LNCAP (cell line): ENCODE measurements at regions not wholly inside any gene's neighbourhood (a gene's known extent, or its start where the extent isn't known, plus 50 kb on each side); places are given as distances from the start of the nearest gene placed in this dataset.

Source experiments
- TF ChIP-seq, protein P1 (sequence below): fragments of 450-650 bp; IDR thresholded peaks from 2 replicates; pipeline ENCODE4 v1.5.1; 2017; ENCODE audit warnings: mild to moderate bottlenecking

DNA sequence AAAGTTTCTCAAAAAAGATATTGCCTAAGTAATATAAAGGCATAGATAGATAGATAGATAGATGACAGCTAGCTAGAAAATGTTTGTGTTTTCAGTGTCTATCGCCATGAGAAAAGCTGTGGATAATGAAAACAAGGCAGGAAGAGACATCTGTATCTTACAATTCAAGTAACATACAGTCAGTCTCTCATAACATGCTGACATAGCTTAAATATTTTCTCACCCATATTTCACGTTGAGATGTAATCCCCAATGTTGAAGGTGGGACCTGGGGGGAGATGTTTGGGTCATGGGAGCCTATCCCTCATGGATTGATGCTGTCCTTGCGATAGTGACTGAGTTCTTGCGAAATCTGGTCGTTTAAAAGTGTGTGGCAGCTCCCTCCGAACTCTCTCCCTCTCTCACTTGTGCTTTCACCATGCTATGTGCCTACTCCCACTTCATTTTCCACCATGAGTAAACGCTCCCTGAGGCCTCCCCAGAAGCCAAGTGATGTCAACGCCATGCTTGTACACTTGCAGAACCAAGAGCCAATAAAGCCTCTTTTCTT, 856.8 kb upstream of the ADAMTS5 start:
- TF ChIP-seq, protein P1, sequence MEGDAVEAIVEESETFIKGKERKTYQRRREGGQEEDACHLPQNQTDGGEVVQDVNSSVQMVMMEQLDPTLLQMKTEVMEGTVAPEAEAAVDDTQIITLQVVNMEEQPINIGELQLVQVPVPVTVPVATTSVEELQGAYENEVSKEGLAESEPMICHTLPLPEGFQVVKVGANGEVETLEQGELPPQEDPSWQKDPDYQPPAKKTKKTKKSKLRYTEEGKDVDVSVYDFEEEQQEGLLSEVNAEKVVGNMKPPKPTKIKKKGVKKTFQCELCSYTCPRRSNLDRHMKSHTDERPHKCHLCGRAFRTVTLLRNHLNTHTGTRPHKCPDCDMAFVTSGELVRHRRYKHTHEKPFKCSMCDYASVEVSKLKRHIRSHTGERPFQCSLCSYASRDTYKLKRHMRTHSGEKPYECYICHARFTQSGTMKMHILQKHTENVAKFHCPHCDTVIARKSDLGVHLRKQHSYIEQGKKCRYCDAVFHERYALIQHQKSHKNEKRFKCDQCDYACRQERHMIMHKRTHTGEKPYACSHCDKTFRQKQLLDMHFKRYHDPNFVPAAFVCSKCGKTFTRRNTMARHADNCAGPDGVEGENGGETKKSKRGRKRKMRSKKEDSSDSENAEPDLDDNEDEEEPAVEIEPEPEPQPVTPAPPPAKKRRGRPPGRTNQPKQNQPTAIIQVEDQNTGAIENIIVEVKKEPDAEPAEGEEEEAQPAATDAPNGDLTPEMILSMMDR, result no peak

DNA sequence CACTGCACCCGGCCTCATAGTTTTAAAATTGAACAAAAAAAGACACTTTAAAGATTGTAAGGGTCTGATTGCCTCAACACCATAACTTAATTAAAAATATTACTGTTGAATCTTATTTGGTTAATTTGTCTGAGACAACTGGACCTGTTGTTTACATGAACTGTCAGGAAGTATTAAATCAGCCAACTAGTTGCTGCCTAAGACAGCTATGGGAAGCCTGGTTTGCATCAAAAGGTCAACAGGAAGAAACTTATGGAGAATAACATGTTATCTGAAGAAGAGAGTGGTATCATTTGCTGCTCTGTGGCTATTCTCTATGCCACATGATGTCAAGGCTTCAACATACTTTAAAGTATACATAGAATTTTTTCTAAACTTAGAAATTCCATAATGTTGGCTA, 853.5 kb upstream of the ADAMTS5 start:
- TF ChIP-seq, protein P1, result no peak

DNA sequence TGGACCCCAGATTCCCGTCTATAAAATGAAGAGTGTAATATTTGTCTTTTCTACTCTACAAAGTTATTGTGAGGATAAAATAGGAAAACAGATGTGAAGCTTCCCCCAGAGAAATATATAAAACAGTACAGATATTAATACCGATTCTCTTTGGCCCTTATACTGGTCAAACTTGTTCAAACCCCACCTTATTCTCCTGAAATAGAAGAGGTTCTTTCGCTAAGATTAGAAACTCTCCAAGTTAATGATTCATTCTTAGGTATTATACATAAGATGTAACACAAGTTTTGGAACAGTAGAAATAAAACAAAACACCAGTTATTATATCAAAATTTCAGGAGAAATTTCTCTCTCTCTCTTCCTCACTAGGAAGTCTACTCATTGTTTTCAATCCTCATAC, 852.4 kb upstream of the ADAMTS5 start:
- TF ChIP-seq, protein P1, result no peak

DNA sequence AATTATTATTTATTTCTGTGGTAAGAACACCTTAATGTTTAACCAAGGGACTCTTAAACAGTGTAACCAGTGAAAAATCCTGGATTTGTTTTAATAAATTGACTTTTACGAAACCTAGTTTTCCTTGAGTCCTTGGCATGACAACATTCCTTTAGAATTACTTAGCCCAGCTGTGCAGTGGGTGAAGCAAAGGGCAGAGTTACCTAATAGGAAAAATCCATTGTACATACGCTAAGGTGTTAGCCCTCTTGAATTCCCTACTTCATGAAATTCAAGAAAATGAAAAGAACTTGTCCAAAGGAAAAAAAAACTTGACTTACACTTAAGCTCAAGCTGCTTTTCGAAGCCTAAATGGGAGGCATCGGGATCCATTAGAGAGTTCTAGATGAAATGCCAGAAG, 852.0 kb upstream of the ADAMTS5 start:
- TF ChIP-seq, protein P1, result no peak

DNA sequence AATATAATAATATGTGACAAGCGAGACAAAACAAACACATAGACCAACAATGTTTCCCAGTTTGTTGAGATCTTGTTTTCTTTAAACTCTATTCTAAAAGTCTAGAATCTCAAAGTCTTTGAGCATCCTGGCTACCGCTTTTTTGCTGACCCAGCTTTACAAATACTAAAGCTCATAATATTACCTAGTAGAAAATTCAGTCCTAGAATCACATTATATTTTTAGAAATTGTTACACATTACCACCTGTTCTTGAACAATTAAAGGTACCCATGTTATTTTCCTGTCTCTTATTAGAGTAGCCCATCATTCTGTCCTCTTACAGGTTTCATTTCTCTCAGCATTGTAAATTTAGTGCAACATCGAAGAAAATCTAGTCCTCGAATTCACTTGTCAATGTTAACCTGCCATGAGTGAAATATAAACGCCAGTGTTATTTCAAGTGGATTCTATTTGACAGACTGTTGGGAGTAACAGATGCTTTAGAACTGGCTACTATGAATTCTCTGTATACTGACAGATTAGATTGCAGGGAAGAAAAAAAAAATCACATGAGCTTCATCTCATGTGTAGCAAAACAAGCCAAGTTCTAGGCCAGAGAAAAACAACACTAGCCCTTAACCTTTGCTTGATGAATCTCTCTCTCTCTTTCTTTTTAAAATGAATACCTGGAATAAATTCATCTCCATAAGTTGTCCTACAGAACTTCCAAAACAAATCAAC, 851.2 kb upstream of the ADAMTS5 start:
- TF ChIP-seq, protein P1, result no peak

DNA sequence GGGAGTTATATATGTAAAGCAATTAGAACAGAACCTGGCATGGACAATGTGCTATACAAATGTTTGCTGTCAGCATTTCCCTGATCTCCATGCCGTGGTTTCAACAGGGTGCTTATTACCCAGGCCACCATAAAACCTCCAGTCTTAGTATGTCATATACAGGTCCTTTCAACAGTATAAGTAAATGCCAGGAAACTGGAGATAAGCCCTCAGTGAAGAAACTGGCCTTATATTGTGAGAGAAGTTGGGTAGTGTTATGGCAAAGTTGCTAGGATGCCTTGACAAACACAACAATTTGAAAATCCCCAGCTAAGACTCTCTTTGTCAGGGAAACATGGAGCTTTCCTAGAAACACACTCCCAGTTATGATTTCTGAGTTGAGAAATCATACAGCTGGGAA, 850.2 kb upstream of the ADAMTS5 start:
- TF ChIP-seq, protein P1, result no peak

DNA sequence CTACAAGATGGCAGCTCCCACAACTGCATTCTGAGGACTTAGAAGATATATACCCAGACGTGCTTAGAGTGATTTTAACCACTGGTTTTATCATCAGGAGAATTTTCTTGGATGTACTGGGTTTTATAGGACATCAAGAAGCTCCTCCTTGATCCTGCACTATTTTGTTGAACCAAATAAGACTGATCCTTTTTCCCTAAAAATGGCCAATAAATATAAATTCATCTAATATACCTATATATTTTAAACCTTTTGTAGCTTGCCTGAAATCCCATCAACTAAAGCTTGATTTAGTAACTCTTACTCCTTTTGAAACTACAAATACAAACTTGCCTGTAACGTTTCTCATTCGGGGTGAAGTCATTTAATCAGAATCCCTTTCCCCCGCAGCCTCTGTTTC, 849.4 kb upstream of the ADAMTS5 start:
- TF ChIP-seq, protein P1, result no peak
